HEK293T (cell line): ENCODE measurements at regions not wholly inside any gene's neighbourhood (a gene's known extent, or its start where the extent isn't known, plus 50 kb on each side); places are given as distances from the start of the nearest gene placed in this dataset.

Experiments
- ARNT ChIP-seq: fragments of 450-650 bp; IDR thresholded peaks from 2 replicates; pipeline ENCODE4 v1.6.1; 2017; ENCODE audit warnings: mild to moderate bottlenecking
- FOXA1 ChIP-seq: fragments of 450-650 bp; IDR thresholded peaks from 2 replicates; pipeline ENCODE4 v1.6.1; 2016; ENCODE audit warnings: mild to moderate bottlenecking
- FOXK2 ChIP-seq: fragments of 450-650 bp; IDR thresholded peaks from 2 replicates; pipeline ENCODE4 v1.6.1; 2016; ENCODE audit warnings: mild to moderate bottlenecking
- HDGF ChIP-seq: fragments of 450-650 bp; IDR thresholded peaks from 2 replicates; pipeline ENCODE4 v1.6.1; 2017; ENCODE audit warnings: antibody characterized with exemption, borderline replicate concordance
- SP1 ChIP-seq: fragments of 450-650 bp; IDR thresholded peaks from 2 replicates; pipeline ENCODE4 v1.6.1; 2017
- SUZ12 ChIP-seq: fragments of 450-650 bp; IDR thresholded peaks from 2 replicates; pipeline ENCODE4 v1.6.1; 2016; ENCODE audit warnings: mild to moderate bottlenecking
- ZNF384 ChIP-seq: fragments of 450-650 bp; IDR thresholded peaks from 2 replicates; pipeline ENCODE4 v1.6.1; 2016
- TF ChIP-seq, protein P1 (sequence below): fragments of 450-650 bp; IDR thresholded peaks from 2 replicates; pipeline ENCODE4 v1.6.1; 2016

DNA sequence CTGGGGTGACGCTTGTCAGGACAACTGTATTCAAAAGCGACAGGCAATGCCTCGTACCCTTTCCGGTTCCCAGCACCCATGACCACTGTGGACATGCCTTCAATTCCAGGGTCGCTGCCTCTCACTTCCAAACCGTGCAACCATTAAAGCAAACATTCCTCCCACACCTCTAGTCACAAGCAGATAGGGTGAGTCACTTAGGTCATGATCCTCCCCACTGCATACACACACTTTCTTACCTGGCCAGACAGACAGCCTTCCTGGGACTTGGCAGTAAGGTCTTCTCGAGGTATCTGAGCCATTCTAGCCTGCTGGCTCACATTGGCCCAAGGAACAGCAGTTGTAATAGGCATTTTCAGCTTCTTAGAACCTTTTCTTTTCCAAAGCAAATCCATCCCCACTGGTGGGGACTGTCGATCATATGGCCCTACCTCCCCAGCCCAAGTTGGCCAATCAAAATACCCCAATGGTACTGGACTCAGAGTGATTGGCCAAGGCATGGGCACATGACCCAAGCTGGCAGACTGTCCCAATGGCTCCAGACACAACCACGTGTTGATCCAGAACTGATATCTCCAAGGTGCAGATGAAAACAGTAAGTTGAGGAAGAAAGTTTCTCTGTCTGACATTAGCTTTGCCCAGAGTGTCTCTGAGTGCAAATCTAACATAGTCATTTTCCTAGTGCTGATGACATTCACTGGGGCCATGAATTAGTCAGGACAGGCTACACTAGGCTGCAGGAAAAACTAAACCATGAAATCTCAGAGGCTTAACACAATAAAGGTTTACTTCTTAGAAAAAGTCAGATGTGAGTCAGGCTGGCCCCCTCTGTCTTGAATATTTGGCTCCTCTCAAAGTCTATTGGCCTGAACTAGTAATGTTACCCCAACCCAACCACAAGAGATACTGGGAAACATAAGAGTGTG, 113.8 kb downstream of the RRAGC start:
- TF ChIP-seq ARNT = no peak
- no peak for TF ChIP-seq HDGF
- no peak for TF ChIP-seq FOXK2
- no peak for TF ChIP-seq SUZ12
- TF ChIP-seq FOXA1 = no peak
- no peak for TF ChIP-seq SP1
- no peak for TF ChIP-seq ZNF384
- TF ChIP-seq, protein P1, sequence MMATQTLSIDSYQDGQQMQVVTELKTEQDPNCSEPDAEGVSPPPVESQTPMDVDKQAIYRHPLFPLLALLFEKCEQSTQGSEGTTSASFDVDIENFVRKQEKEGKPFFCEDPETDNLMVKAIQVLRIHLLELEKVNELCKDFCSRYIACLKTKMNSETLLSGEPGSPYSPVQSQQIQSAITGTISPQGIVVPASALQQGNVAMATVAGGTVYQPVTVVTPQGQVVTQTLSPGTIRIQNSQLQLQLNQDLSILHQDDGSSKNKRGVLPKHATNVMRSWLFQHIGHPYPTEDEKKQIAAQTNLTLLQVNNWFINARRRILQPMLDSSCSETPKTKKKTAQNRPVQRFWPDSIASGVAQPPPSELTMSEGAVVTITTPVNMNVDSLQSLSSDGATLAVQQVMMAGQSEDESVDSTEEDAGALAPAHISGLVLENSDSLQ = no peak
